PC-3 (cell line): ENCODE measurements at regions not wholly inside any gene's neighbourhood (a gene's known extent, or its start where the extent isn't known, plus 50 kb on each side); places are given as distances from the start of the nearest gene placed in this dataset.

ENCODE experiments used
- ATAC-seq: fragments of 200-7000 bp; cut with Tn5 transposase; 2 replicates; pipeline ENCODE4 v1.9.1; 2020; ENCODE audit warnings: mild to moderate bottlenecking, moderate library complexity
- BruUV-seq: library from RNA; stranded (reverse); fragments of 400-500 nt; replicated peaks from 2 replicates; lab custom pipeline; 2021; lab: Mats Ljungman, UMichigan
- CTCF ChIA-PET: fragments of 300-600 bp; sonication (Branson Sonifier 250); formaldehyde crosslinking; loops from one replicate; lab custom pipeline; 2022; ENCODE audit warnings: antibody characterized with exemption; lab: Charles Lee
- POLR2A ChIA-PET: fragments of 300-600 bp; sonication (Branson Sonifier 250); formaldehyde crosslinking; loops from one replicate; lab custom pipeline; 2022; ENCODE audit warnings: antibody characterized with exemption; ENCODE audit not compliant: unreplicated experiment; lab: Charles Lee
- DNase-seq: peaks from one replicate; pipeline ENCODE4 v3.0.0-alpha.2; 2015
- H2AFZ ChIP-seq: fragments of 300-600 bp; sonication (generic); 2 replicates; pipeline ENCODE4 v1.6.0; 2016; ENCODE audit warnings: antibody characterized with exemption, low read length
- H3F3A ChIP-seq: fragments of 300-600 bp; sonication (generic); one replicate; pipeline ENCODE4 v1.6.0; 2017; ENCODE audit warnings: antibody characterized with exemption, low read length, control low read depth, mild to moderate bottlenecking; ENCODE audit not compliant: unreplicated experiment
- H3K27ac ChIP-seq: fragments of 300-600 bp; sonication (generic); 2 replicates; pipeline ENCODE4 v1.5.1; 2016; ENCODE audit warnings: mild to moderate bottlenecking, low read length
- H3K27me3 ChIP-seq: fragments of 300-600 bp; sonication (generic); 2 replicates; pipeline ENCODE4 v1.6.1; 2016; ENCODE audit warnings: low read length, mixed read lengths
- H3K36me3 ChIP-seq: fragments of 300-600 bp; sonication (generic); 2 replicates; pipeline ENCODE4 v1.6.1; 2016; ENCODE audit warnings: low read depth, mixed run types, low read length, mixed read lengths
- H3K4me1 ChIP-seq: fragments of 300-600 bp; sonication (generic); 2 replicates; pipeline ENCODE4 v1.5.1; 2016; ENCODE audit warnings: low read length; ENCODE audit not compliant: insufficient read depth
- H3K4me2 ChIP-seq: fragments of 300-600 bp; sonication (generic); 2 replicates; pipeline ENCODE4 v1.6.0; 2016; ENCODE audit warnings: low read length
- H3K4me3 ChIP-seq: fragments of 300-600 bp; sonication (generic); 2 replicates; pipeline ENCODE4 v1.5.1; 2016; ENCODE audit warnings: mild to moderate bottlenecking, low read length, mixed read lengths
- H3K79me2 ChIP-seq: fragments of 300-600 bp; sonication (generic); 2 replicates; pipeline ENCODE4 v1.6.1; 2017; ENCODE audit warnings: low read length, mixed read lengths
- H3K9ac ChIP-seq: fragments of 300-600 bp; sonication (generic); 2 replicates; pipeline ENCODE4 v1.6.0; 2016; ENCODE audit warnings: mild to moderate bottlenecking, low read length
- H3K9me2 ChIP-seq: fragments of 300-600 bp; sonication (generic); replicated peaks from 2 replicates; pipeline ENCODE4 v1.6.1; 2016; ENCODE audit warnings: mixed run types, low read length, mixed read lengths
- H3K9me3 ChIP-seq: fragments of 300-600 bp; sonication (generic); 2 replicates; pipeline ENCODE4 v1.6.1; 2016; ENCODE audit warnings: low read length, mixed read lengths
- H4K20me1 ChIP-seq: fragments of 300-600 bp; sonication (generic); 2 replicates; pipeline ENCODE4 v1.6.1; 2016; ENCODE audit warnings: low read length, mixed read lengths
- EZH2 ChIP-seq: fragments of 300-600 bp; sonication (generic); IDR thresholded peaks from one replicate; pipeline ENCODE4 v1.6.1; 2017; ENCODE audit warnings: antibody characterized with exemption, mild to moderate bottlenecking, low read length; ENCODE audit not compliant: unreplicated experiment
- EZH2phosphoT487 ChIP-seq: fragments of 300-600 bp; sonication (generic); IDR thresholded peaks from 2 replicates; pipeline ENCODE4 v1.6.1; 2018; ENCODE audit warnings: mild to moderate bottlenecking, antibody characterized with exemption, low read length, borderline replicate concordance
- intact Hi-C: fragments of 100-400 bp; cut with micrococcal nuclease; formaldehyde crosslinking; loops from 2 replicates; pipeline ENCODE4 v1.9.0; 2023
- TF ChIP-seq, protein P1 (sequence below): fragments of 300-600 bp; sonication (generic); conservative IDR thresholded peaks from 2 replicates; pipeline ENCODE4 v1.5.1; 2017; ENCODE audit warnings: antibody characterized with exemption, low read depth, mild to moderate bottlenecking, low read length

GRCh38 chr2:15746703-15747550 lies 155.3 kb downstream of the DDX1 start:
- Histone ChIP-seq H3F3A (no peaks in the 10 kb centered on the region), H3K79me2 (no peaks in the 10 kb centered on the region), H3K4me2 (no peak overlapping the region), H4K20me1 (no peaks in the 10 kb centered on the region), H3K27ac (no peak overlapping the region), H3K4me1 (no peaks in the 10 kb centered on the region), H3K27me3 (peaks cover 21% of the 10 kb centered on the region), H2AFZ (no peak overlapping the region), H3K9me3 (no peaks in the 10 kb centered on the region), H3K4me3 (no peak overlapping the region), H3K9ac (no peak overlapping the region), H3K9me2 (no peaks in the 10 kb centered on the region), H3K36me3 (no peaks in the 10 kb centered on the region)
- ATAC-seq, result no peak
- no peak for TF ChIP-seq EZH2phosphoT487
- no peak for TF ChIP-seq EZH2
- TF ChIP-seq, protein P1, sequence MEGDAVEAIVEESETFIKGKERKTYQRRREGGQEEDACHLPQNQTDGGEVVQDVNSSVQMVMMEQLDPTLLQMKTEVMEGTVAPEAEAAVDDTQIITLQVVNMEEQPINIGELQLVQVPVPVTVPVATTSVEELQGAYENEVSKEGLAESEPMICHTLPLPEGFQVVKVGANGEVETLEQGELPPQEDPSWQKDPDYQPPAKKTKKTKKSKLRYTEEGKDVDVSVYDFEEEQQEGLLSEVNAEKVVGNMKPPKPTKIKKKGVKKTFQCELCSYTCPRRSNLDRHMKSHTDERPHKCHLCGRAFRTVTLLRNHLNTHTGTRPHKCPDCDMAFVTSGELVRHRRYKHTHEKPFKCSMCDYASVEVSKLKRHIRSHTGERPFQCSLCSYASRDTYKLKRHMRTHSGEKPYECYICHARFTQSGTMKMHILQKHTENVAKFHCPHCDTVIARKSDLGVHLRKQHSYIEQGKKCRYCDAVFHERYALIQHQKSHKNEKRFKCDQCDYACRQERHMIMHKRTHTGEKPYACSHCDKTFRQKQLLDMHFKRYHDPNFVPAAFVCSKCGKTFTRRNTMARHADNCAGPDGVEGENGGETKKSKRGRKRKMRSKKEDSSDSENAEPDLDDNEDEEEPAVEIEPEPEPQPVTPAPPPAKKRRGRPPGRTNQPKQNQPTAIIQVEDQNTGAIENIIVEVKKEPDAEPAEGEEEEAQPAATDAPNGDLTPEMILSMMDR, result no peak
- intact Hi-C loops, result no loop called here
- DNase-seq, result no peak
- POLR2A ChIA-PET, result no interaction called here
- no TSS peak for BruUV-seq
- CTCF ChIA-PET, result no interaction called here

DNA sequence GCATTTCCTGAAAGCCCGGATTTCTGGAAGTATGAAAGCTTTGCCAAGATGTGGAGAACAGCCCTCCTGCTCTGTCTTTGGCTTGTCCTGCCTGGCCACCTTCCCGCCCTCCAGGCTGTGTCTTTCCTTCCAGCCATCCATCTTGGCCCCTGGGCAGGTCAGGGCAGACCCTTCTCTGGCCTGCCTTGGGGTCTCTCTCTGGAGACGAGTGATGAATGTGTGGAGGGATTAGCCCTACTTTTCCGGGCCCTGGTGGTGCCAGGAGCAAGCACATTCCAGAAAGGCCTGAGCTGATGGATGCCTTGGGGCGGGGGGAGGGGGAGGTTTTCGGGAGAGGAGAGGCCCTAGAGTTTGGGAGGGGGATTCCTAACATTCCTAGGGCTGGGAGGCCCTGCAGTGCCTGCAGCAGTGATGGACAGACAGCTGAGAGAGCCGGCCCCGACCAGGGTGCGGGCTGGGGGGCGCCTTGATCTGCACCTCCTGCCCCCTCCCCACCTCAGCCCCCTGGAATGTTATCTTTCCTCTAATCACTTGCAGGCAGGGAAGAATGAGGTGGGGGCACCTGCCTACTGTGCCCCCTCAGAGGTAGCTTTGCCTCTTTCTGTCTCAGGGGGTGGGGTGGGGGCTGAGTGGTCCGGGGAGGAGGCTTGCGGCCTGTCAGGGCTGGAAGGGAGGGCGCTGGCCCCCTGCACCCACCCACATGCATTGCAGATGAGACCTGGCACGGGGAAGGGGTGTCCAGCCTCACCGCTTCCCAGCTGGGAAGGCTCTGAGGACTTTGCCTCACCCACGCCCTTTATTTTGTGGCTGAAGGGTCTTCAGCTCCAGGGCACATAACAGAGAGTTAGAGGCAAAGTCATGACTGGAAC lies 156.2 kb downstream of the DDX1 start:
- no peak for TF ChIP-seq EZH2
- TF ChIP-seq EZH2phosphoT487, result no peak
- TF ChIP-seq, protein P1, result no peak
- no peaks in the 10 kb centered on the region for H3K4me1 ChIP-seq

More for the DNA sequence above, 156.2 kb downstream of the DDX1 start:
- H3K79me2 ChIP-seq, result no peaks in the 10 kb centered on the region
- H3K9ac ChIP-seq, result no peak overlapping the region
- H3F3A ChIP-seq, result no peaks in the 10 kb centered on the region
- ATAC-seq (no peak), DNase-seq (no peak)
- H3K4me2 ChIP-seq, result no peak overlapping the region
- no peak overlapping the region for H3K27ac ChIP-seq
- POLR2A ChIA-PET, result no interaction called here
- no peaks in the 10 kb centered on the region for H3K9me3 ChIP-seq
- no peaks in the 10 kb centered on the region for H4K20me1 ChIP-seq
- no peaks in the 10 kb centered on the region for H3K36me3 ChIP-seq
- intact Hi-C loops, result no loop called here
- no peak overlapping the region for H2AFZ ChIP-seq
- no peaks in the 10 kb centered on the region for H3K9me2 ChIP-seq
- H3K27me3 ChIP-seq, result peaks cover 30% of the 10 kb centered on the region
- no TSS peak for BruUV-seq
- CTCF ChIA-PET, result no interaction called here
- no peak overlapping the region for H3K4me3 ChIP-seq
